Jurkat, Clone E6-1 (cell line): ENCODE measurements at regions not wholly inside any gene's neighbourhood (a gene's known extent, or its start where the extent isn't known, plus 50 kb on each side); places are given as distances from the start of the nearest gene placed in this dataset.

Experiments
- DNase-seq: peaks from one replicate; pipeline ENCODE4 v3.0.0-alpha.2; 2011; ENCODE audit warnings: low read depth, low spot score
- H3K4me3 ChIP-seq: 2 replicates; pipeline ENCODE4 v1.5.1; 2011; ENCODE audit warnings: mild to moderate bottlenecking, low read length, control low read depth, moderate library complexity

- H3K4me3 ChIP-seq, result no peak overlapping the region
- DNase-seq, result no peak
These were observed 421.5 kb upstream of the USP24 start for GRCh38 chr1:55636696-55637095.

- H3K4me3 ChIP-seq, result no peak overlapping the region
- no peak for DNase-seq
These were observed 420.7 kb upstream of the USP24 start for GRCh38 chr1:55635856-55636255.

- no peak for DNase-seq
These were observed 419.4 kb upstream of the USP24 start for GRCh38 chr1:55634516-55634915.

GRCh38 chr1:55632906-55633305, 417.7 kb upstream of the USP24 start:
- DNase-seq, result no peak
- no peak overlapping the region for H3K4me3 ChIP-seq

More at GRCh38 chr1:55634516-55634915, 419.4 kb upstream of the USP24 start:
- no peak overlapping the region for H3K4me3 ChIP-seq

- no peak for DNase-seq
- no peak overlapping the region for H3K4me3 ChIP-seq
These were observed 416.9 kb upstream of the USP24 start for GRCh38 chr1:55632058-55632457.

GRCh38 chr1:55631509-55631908, 416.3 kb upstream of the USP24 start:
- no peak overlapping the region for H3K4me3 ChIP-seq
- DNase-seq, result no peak

- DNase-seq, result no peak
These were observed 411.2 kb upstream of the USP24 start for GRCh38 chr1:55626326-55626725.

GRCh38 chr1:55624766-55625165, 409.6 kb upstream of the USP24 start:
- no peak overlapping the region for H3K4me3 ChIP-seq
- no peak for DNase-seq

More at GRCh38 chr1:55626326-55626725, 411.2 kb upstream of the USP24 start:
- no peak overlapping the region for H3K4me3 ChIP-seq

- DNase-seq, result no peak
These were observed 408.1 kb upstream of the USP24 start for GRCh38 chr1:55623311-55623710.

GRCh38 chr1:55622074-55622473, 406.9 kb upstream of the USP24 start:
- no peak for DNase-seq
- H3K4me3 ChIP-seq, result no peak overlapping the region

More at GRCh38 chr1:55623311-55623710, 408.1 kb upstream of the USP24 start:
- no peak overlapping the region for H3K4me3 ChIP-seq

- H3K4me3 ChIP-seq, result no peak overlapping the region
- DNase-seq, result no peak
These were observed 403.0 kb upstream of the USP24 start for GRCh38 chr1:55618199-55618598.

- no peak overlapping the region for H3K4me3 ChIP-seq
These were observed 402.3 kb upstream of the USP24 start for GRCh38 chr1:55617288-55617982.

GRCh38 chr1:55612988-55613387, 397.8 kb upstream of the USP24 start:
- DNase-seq, result no peak
- H3K4me3 ChIP-seq, result no peak overlapping the region

More at GRCh38 chr1:55617288-55617982, 402.3 kb upstream of the USP24 start:
- DNase-seq, result no peak

- DNase-seq, result no peak
- no peak overlapping the region for H3K4me3 ChIP-seq
These were observed 396.0 kb upstream of the USP24 start for GRCh38 chr1:55611123-55611522.

GRCh38 chr1:55610203-55610602, 395.0 kb upstream of the USP24 start:
- no peak for DNase-seq
- H3K4me3 ChIP-seq, result no peak overlapping the region

GRCh38 chr1:55609630-55610029, 394.5 kb upstream of the USP24 start:
- DNase-seq, result no peak
- H3K4me3 ChIP-seq, result no peak overlapping the region

- H3K4me3 ChIP-seq, result no peak overlapping the region
- DNase-seq, result no peak
These were observed 390.0 kb upstream of the USP24 start for GRCh38 chr1:55605155-55605554.

- DNase-seq, result no peak
- no peak overlapping the region for H3K4me3 ChIP-seq
These were observed 389.6 kb upstream of the USP24 start for GRCh38 chr1:55604749-55605148.

GRCh38 chr1:55604179-55604578, 389.0 kb upstream of the USP24 start:
- DNase-seq, result no peak
- H3K4me3 ChIP-seq, result no peak overlapping the region

GRCh38 chr1:55600242-55600641, 385.1 kb upstream of the USP24 start:
- no peak overlapping the region for H3K4me3 ChIP-seq
- DNase-seq, result no peak

- H3K4me3 ChIP-seq, result no peak overlapping the region
- no peak for DNase-seq
These were observed 382.7 kb upstream of the USP24 start for GRCh38 chr1:55597910-55598309.
